Activated CD4-positive, alpha-beta T cell treated with anti-CD3 and anti-CD28 coated beads, Interleukin-2, amount 50 U/mL, for 48 hours (primary cell): ENCODE measurements at regions not wholly inside any gene's neighbourhood (a gene's known extent, or its start where the extent isn't known, plus 50 kb on each side); places are given as distances from the start of the nearest gene placed in this dataset.
"Not testable (repeated sequence)": the region's sequence is repeated elsewhere in the genome, so short reads cannot be mapped to it uniquely, and the experiment has no call there.

ENCODE experiments used
- DNase-seq, 2 experiments: peaks; one replicate each; pipeline ENCODE4 v3.0.0-alpha.2; 2020

DNA sequence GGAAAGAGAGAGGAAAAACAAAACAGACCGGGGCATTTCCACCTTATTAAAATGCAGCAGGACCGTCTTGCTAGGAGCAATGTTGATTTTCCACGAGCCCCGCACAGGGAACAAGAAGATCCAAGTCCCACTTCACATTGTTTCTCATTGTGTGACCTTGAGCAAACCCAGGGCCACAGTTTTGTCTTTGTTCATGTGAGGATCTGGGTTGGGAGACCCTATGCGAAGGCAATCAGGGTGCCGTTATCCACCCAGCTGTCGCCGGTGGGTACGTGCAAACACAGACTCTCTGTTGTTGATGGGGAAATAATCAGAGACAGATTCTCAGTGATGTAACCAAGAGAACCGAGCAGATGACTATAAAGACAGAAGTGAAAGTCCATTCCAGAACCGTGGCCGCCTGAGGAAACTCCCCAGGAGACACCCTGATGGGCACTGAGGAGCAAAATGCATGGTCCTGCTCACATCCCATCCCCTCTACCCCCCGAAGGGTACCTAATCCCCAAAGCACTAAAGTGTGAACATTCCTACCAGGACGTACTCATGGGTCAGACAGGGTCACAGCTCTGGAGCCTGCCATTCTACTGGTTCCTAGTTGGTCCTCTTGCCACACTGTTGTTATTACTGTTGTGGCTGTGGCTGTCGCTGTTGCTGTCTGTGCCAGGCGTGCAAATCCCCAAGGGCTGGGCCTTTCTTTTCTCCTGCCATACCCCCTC, 102.7 kb upstream of the RBPJ start:
- no peak for DNase-seq

DNA sequence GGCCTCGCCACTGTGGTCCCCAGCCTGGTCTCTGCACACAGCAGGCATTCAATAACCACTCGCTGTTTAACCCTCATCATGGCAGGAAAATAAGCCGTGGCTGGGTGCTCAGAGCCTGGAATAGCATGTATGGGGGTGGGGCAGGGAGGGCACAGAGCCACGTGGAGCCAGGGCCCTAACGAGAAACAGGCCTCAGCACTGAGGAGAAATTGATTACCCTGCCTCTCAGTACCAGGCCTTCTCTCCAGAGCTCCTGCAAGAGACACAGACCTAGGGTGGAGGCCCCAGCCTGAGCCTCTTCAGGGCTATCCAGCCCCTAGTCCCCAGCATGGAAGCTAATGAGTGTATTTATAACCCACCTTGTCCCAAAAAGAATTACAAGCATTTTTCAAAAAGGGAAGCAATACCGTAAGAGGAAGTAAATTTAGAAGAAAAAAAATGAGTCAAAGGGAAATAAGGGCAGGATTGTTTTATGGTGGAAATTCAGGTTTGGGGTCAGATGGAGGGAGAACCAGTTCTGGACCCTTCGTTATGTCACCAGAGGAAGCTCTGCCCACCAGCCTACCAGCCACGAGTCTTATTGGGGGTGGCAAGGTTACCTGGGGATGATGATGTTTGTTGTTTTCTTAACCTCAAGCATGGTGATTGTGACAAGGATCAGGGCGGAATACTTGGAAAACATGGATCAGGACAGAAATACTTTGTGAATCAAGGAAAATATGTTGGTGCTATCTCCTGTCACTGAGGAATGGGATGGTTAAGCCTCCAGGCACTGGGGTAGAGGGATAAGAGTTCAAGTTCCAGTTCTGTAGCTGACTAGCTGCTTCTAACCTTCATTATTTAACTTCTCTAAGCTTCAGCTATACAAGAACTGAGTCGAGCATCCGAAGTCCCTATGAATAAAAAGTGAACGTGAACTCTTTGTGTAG, 101.9 kb upstream of the RBPJ start:
- no peak for DNase-seq

DNA sequence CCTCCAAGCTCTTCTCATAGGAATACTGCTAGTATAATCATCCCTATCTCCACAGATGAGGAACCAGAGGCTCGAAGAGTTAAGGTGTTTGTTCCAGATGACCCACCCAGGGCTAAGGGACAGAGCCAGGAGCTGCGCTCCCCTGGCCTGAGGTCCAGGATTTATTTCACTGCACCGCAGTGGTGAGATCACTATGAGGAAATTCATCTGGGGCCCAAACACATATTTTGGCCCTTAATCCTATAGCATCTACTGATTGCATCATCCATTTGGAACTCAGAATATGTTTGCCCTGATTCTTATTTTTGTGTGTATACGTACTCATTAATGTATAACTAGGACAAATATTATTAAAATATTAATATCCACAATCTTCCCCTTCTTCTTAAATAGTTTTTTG, 100.1 kb upstream of the RBPJ start:
- no peak for DNase-seq

DNA sequence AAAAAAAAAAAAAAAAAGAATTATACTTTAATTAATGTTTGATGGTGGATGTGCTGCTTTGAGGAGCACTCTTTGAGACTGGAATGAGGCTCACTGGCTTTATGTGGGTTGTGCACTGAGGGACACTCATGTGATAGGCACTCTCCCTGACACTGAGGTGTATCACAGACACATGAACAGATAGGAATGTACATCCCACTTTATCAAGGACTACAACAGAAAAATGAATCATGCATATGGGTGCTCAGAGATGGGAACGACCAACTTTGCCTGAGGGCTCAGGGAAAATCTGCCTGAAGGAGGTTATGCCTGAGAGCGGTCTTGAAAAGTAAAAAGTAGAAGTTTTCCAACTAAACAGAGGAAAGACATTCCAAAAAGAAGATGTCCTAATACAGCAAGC, 97.7 kb upstream of the RBPJ start:
- no peak for DNase-seq

DNA sequence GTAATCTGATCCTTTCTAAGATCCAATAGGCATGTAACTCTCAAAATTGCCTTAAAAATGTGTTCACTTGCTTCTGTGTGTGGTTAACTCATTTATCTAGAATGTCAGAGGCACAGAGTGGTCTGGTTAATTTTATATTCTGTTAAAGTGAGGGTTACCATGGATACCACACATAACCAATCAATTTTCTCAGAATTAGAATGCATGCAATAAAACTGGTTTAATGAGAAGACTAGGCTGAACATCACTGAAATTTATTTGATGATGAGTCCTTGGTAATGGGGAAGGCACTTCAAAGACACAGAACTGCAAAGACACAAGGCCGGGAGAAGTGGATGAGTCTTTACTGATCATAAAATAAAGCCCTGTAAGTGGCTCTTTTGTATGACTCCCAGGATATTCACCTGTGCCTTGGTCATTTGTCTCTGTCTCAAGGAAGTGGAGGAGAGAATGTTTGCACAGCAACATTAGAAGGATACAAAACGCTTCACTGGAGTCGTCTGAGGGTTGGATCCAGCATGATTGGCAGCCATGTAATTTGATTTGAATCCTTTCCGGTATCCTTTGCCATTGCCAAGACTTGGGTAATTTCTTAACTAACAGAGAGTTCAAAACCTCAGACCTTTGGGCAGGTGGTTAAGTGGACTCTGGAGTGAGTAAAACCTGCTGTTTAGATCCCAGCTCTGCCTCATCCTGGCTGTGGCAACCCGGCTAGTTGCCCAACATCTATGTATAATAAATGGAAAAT, 94.0 kb upstream of the RBPJ start:
- DNase-seq, result no peak

DNA sequence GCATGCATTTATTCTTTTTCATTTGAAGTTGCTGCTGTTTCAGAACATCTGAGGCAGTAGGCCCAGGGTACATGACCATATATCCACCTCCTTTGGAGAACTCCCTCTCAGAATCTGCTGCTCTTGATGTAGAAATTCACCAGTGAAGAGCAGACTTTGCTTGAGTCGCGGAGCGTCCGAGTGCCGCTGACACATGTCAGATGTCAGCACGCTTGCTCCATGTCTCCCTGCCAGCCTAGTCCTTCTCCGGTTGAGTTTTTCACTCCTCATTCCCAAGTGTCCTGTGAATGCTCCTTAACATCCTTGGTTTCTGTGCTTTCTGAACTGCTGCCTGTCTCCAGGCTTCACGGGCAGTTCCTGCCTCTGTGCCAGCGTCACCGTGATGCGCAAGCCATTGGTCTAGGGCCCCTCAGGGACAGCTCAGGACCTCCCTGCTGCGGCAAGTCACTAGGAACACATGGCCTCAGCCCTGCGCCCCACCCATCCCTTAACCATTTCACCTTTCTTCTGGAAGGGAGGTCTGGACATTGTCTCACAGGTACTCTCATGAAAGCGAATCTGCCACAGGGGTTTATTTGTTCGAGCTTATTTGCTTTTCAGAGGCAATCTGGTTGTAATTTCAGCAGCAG, 93.1 kb upstream of the RBPJ start:
- no peak for DNase-seq

DNA sequence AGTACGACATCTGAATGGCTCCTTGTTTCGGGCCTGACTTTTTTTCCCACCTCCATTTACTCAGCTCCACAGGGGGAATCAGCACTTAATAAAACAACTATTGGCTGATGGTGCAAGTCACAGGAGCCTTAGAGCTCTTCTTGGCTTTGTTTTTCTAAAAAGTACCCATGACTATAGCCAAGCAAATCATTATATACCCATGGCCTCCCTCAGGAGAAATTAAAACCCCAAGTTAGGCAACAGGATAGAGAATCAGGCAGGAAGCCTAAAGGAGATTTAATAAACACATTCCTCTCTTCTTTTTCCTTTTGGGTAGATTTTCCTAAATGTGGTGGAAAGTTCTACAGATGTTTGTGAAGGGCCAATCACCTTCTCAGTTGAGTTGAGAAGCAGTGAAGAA, 91.9 kb upstream of the RBPJ start:
- no peak for DNase-seq

DNA sequence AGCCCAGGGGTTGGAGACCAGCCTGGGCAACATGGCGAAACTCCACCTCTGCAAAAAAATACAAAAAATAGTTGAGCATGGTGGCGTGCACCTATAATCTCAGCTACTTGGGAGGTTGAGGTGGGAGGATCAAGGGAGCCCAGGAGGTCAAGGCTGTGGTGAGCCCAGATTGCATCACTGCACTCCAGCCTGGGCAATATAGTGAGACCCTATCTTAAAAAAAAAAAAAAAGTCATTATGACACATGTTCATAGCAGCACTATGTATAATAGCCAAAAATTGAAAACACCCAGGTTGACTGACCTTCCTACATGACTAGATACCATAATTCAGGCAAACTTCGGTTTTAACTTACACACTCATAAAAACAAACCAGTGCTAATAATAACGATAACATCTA, 90.8 kb upstream of the RBPJ start:
- DNase-seq, result no peak

DNA sequence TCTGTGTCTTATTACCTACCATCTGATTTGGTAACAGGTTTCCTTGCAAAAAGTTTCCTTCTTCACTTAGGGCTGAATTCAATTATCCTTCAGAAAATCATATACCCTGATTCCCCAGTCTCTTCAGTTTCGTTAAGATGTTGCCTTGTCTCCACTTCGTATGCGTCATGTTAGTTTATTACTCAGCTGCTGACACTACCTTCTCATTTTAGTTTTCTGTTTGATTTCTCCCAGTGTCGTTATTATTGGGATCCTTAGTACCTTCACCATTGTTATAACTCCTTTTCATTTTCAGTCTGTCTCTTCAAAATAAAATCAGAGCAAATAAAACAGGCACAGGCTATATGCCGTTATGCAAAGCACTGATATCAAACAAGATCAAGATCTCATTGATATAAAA, 87.5 kb upstream of the RBPJ start:
- DNase-seq, result no peak

DNA sequence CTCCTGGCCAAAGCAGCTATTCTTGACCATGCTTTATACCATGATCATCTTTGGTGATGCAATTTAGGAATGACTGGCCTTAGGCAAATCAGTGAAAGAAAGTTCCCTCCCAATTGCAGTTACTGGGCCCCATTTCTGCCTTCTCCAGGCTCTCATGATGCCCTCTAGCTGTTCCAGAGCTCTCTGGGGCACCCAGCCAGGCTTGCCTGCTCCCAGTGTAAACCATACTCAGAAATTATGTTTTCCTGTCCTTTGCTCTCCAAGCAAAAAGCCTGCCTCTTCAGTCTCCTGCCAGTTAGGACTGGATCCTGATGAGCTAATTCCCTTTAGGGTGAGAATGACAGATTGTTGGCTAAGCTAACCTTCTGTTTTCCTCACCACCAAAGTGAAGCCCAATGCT, 85.3 kb upstream of the RBPJ start:
- DNase-seq, result no peak

DNA sequence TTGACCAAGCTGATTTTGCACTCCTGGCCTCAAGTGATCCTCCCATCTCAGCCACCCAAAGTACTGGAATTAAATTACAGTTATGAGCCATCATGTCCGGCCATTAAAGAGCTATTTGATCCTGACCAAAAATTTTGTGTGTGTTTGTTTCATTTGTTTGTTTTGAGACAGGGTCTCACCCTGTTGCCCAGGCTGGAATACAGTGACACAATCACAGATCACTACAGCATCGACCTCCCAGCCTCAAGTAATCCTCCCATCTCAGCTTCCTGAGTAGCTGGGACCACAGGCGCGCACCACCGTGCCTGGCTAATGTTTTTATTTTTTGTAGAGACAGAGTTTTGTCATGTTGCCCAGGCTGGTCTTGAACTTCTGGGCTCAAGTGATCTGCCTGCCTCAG, 82.9 kb upstream of the RBPJ start:
- DNase-seq, result no peak

DNA sequence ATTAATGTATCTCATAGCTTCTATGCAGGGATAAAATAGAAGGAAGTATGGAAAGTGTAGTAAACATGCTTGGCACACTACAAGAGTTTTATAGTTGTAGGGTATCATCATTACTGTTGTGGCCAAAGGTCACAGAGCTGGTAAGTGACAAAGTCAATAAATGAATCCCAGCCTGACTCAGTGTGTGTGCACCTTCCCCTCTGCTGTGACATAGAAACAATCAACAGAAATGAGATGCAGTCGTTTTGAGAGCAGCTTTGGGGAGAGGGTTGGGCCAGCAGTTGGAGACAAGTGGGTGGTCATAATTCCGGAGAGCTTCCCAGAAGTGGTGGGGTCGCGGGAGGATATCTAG, 82.4 kb upstream of the RBPJ start:
- DNase-seq, result no peak

DNA sequence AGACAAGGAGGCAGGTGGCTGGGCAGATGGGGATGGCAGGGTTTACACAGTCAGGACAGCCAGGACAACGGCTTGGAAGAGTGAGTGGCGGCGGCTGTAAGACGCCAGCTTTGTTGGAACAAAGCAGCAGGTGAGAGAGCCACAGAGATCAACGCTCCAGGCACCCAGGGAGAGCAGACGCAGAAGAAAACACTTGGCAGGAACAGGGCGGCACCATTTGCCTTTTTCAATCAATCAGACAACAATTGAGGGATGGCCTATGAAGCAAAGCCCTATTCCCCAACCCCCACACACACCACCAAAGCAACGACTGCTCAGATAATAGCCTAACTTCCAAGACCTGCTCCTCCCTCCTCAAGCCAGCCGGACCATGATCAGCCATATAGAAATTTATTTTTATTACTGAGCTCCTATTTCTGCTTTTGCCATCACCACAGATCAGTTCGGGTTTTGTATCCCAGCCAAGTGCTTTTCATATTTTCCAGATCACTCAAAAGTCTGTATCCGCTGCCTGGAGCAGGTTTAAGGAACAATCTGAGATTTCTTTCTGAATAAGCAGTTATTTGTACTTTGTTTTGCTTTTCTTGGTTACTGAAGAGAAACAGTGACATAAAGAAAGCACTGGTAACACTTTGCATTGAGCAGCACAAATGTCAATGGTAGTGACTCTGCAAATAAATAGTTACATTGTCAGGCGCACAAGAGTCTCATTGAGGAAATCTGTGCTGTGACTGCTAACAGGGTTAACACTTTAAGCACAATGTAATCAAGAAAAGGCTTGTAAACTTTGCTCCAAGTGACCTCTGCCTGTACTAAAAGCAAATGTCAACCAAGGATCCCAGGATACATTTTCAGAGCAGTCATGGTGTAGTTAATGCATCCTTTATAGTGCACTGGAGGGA, 81.8 kb upstream of the RBPJ start:
- DNase-seq, result no peak

DNA sequence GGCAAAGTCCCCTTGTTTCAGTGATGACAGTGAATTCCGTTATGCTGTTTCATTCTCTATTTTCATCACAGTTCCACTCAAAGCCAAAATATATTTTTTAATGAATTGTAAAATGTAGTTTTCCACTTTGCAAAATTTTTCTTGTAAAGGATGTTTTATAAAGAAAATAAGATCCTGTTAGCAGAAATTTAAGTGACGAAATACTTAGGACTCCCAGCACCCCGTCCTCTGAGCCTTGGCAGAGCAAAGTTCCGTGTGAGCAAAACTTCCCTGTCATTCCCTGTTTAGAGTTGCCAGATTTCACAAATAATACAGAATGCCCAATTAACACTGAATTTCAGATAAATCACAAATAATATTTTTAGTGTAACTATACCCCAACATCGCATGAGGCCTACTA, 81.0 kb upstream of the RBPJ start:
- no peak for DNase-seq

DNA sequence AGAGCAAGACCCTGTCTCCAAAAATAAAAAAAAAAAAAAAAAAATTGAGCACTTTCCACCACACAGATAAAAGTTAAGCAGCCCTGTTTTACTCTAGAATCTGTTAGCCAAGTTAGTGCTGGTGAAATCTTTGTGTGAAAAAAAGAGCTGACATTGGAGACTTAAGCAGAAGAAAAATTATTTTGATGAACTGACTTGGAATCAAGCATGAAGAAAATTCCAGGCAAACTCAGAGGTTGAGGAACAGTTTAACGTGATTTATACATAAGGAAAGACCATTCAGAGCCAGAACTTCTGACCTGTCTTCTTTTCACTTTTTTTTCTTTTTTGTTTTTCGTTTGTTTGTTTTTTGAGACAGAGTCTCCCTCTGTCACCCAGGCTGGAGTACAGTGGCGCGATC, 79.6 kb upstream of the RBPJ start:
- no peak for DNase-seq

DNA sequence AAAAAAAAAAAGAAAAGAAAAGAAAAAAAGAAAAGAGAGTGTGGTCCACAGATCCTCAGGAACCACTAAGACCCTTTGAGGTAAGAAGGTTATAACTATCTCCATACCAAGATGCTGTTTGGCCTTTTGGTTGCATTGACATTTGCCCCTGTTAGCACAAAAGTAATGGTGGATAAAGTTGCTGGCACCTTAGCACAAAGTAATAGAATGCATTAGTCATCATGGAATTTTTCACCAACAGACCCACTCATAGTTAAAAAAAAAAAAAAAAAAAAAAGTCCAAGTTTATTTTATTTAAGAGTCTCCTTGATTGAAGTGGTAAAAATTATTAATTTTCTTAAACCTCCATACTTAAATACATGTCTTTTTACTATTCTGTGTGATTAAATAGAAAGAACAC, 78.4 kb upstream of the RBPJ start:
- no peak for DNase-seq

DNA sequence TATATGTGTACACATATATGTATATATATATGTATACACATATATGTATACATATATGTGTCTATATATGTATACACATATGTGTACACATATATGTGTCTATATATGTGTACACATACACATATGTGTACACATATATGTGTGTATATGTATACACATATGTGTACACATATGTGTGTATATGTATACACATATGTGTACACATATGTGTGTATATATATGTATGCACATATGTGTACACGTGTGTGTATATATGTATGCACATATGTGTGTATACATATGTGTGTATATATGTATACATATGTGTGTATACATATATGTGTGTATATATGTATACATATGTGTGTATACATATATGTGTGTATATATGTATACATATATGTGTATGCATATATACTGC, 76.7 kb upstream of the RBPJ start:
- DNase-seq, result not testable (repeated sequence)

DNA sequence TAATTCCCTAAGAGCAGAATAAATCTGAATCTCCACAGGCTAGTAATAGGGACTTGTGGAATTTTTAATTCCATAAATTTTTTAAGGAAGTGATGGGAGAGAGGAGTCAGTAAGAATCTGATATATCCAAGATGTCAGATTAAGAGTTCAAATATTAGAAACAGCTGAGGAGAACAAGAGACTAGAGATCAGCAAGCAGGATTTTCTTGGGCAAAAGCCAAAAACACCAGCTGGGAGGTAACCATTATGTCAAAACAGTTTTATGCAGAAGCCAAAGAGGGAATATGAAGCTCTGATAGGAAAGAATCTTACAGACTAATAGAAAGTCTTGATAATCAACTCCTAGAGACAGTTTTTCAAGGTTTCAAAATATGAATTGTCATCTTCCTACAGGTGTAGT, 72.2 kb upstream of the RBPJ start:
- DNase-seq, result no peak

DNA sequence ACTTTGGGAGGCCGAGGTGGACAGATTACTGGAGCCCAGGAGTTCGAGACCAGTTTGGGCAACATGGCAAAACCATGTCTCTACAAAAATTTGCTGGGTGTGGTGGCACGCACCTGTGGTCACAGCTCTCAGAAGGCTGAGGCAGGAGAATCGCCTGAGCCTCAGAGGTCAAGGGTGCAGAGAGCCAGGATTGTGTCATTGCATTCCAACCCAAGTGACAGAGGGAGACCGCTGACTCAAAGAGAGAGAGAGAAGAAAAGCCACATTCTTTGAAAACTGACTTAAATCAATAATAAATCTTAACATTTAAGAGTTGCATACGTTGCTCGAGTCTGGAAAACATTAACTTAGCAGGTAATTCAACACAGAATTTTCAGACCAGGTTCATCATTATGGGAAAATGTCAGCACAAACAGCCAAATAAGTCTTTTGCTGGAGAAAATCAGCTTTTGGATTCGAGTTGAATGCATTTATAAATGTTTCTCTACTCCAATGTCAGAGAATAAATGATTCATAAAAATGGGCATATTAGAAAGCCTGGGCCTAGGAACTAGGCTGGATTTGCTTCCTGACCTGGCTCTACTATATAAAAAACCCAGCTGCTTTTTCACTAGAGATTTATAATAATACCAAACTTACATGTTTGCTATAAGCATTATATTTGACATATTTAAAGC, 68.3 kb upstream of the RBPJ start:
- peak; percentile 14 to 35 for DNase-seq

DNA sequence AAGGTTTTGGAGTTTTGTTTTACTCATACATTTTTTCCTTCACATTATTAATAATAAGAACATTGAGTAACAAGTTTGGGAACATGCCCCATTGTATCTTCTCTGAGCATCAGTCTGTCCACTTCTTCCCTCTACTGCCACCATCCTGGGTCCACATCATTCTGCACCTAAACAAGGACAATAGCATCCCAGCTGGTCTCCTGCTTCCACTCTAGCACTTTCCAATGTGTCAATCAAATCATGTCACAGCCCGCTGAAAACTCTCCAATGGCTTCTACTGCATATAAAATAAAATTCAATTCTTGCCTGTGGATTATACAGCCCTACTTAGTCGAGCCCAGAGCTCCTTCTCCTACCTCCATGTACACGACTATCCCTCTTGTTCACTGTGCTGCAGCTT, 66.8 kb upstream of the RBPJ start:
- DNase-seq, result no peak

DNA sequence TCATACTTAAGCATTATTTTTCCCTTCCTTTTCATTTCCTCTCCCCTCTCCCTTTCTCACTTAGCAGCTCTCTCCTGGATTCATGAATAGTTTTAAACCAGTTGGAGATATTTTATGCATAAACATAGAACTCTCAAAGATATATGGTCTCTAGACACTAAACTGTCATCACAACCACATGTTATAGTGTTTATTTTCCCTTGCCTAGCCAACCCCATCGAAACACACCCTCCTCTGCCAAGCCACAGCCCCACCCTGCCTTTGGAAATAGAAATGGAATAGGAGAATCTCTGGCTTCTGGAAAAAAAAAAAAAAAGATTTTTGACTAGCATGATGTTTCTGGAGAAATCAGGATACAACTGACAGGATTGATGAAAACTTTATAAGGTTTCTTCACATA, 64.8 kb upstream of the RBPJ start:
- no peak for DNase-seq

DNA sequence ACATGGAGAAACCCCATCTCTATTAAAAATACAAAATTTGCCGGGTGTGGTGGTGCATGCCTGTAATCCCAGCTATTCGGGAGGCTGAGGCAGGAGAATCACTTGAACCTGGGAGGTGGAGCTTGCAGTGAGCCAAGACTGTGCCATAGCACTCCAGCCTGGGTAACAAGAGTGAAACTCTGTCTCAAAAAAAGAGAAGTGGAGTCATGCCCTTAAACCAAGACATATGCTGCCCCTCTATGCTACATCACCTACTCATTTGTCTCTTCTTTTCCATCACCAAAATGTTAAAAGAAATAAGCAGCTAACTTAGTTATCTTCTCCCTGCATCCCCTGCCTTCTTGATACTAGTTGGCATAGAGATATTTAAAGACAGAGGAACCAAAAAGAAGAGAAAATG, 63.4 kb upstream of the RBPJ start:
- DNase-seq, result not testable (repeated sequence)
